ENCODE measurements at regions not wholly inside any gene's neighbourhood (a gene's known extent, or its start where the extent isn't known, plus 50 kb on each side); places are given as distances from the start of the nearest gene placed in this dataset.
"Not testable (repeated sequence)": the region's sequence is repeated elsewhere in the genome, so short reads cannot be mapped to it uniquely, and the experiment has no call there.

- DNase-seq, result no peak
Measured at GRCh38 chrX:27136325-27136724, 326.8 kb downstream of the PPP4R3C start.

- no peak for DNase-seq
Measured at GRCh38 chrX:27132862-27133261, 330.3 kb downstream of the PPP4R3C start.

- DNase-seq, result not testable (repeated sequence)
Measured at GRCh38 chrX:27087176-27087575, 376.0 kb downstream of the PPP4R3C start.

GRCh38 chrX:27086237-27086636, 376.9 kb downstream of the PPP4R3C start:
- DNase-seq, result no peak

GRCh38 chrX:27085346-27085745, 377.8 kb downstream of the PPP4R3C start:
- no peak for DNase-seq

- DNase-seq, result no peak
Measured at GRCh38 chrX:27078371-27078770, 384.8 kb downstream of the PPP4R3C start.

GRCh38 chrX:27057883-27058282, 405.3 kb downstream of the PPP4R3C start:
- no peak for DNase-seq

- no peak for DNase-seq
Measured at GRCh38 chrX:27039332-27039731, 423.8 kb downstream of the PPP4R3C start.

GRCh38 chrX:27008486-27008885, 454.7 kb downstream of the PPP4R3C start:
- no peak for DNase-seq

GRCh38 chrX:26999634-27000033, 463.5 kb downstream of the PPP4R3C start:
- DNase-seq, result no peak

- DNase-seq, result no peak
Measured at GRCh38 chrX:26958261-26958660, 504.9 kb downstream of the PPP4R3C start.

GRCh38 chrX:26954029-26954428, 509.1 kb downstream of the PPP4R3C start:
- no peak for DNase-seq

- no peak for DNase-seq
Measured at GRCh38 chrX:26952213-26952612, 510.9 kb downstream of the PPP4R3C start.

- DNase-seq, result no peak
Measured at GRCh38 chrX:26927419-26927818, 535.7 kb downstream of the PPP4R3C start.

GRCh38 chrX:26925088-26925487, 538.1 kb downstream of the PPP4R3C start:
- DNase-seq, result no peak

GRCh38 chrX:26922278-26922677, 540.9 kb downstream of the PPP4R3C start:
- no peak for DNase-seq

GRCh38 chrX:26918631-26919030, 544.5 kb downstream of the PPP4R3C start:
- DNase-seq, result no peak

- DNase-seq, result no peak
Measured at GRCh38 chrX:26916991-26917390, 546.1 kb downstream of the PPP4R3C start.

- DNase-seq, result no peak
Measured at GRCh38 chrX:26915064-26915463, 548.1 kb downstream of the PPP4R3C start.

- DNase-seq, result no peak
Measured at GRCh38 chrX:26914232-26914631, 548.9 kb downstream of the PPP4R3C start.

GRCh38 chrX:26911785-26912184, 551.4 kb downstream of the PPP4R3C start:
- DNase-seq, result not testable (repeated sequence)

GRCh38 chrX:26909728-26910127, 553.4 kb downstream of the PPP4R3C start:
- DNase-seq, result no peak

GRCh38 chrX:26908218-26908617, 554.9 kb downstream of the PPP4R3C start:
- no peak for DNase-seq

- DNase-seq, result no peak
Measured at GRCh38 chrX:26889574-26889973, 573.6 kb downstream of the PPP4R3C start.

GRCh38 chrX:26873736-26874135, 589.4 kb downstream of the PPP4R3C start:
- no peak for DNase-seq

- no peak for DNase-seq
Measured at GRCh38 chrX:26871967-26872366, 591.2 kb downstream of the PPP4R3C start.
